Calu3 (cell line): ENCODE measurements at regions not wholly inside any gene's neighbourhood (a gene's known extent, or its start where the extent isn't known, plus 50 kb on each side); places are given as distances from the start of the nearest gene placed in this dataset.

Experiments
- BruUV-seq: library from RNA; stranded (reverse); fragments of 400-500 nt; replicated peaks from 2 replicates; lab custom pipeline; 2021; lab: Mats Ljungman, UMichigan
- CTCF ChIA-PET: fragments of 300-600 bp; sonication (Branson Sonifier 250); formaldehyde crosslinking; loops from one replicate; lab custom pipeline; 2022; ENCODE audit warnings: antibody characterized with exemption; lab: Charles Lee
- DNase-seq: peaks from one replicate; pipeline ENCODE4 v3.0.0; 2022
- H3K27ac Mint-ChIP-seq: one replicate; pipeline ENCODE4 v1.8.0; 2022; ENCODE audit warnings: mixed read lengths; ENCODE audit not compliant: unreplicated experiment
- H3K27me3 Mint-ChIP-seq: one replicate; pipeline ENCODE4 v1.8.0; 2022; ENCODE audit warnings: mixed read lengths; ENCODE audit not compliant: unreplicated experiment
- H3K36me3 Mint-ChIP-seq: one replicate; pipeline ENCODE4 v1.8.0; 2022; ENCODE audit warnings: mild to moderate bottlenecking, moderate library complexity, mixed read lengths; ENCODE audit not compliant: insufficient read depth, unreplicated experiment
- H3K4me1 Mint-ChIP-seq: one replicate; pipeline ENCODE4 v1.8.0; 2022; ENCODE audit warnings: mild to moderate bottlenecking, low read depth, mixed read lengths; ENCODE audit not compliant: unreplicated experiment
- H3K4me3 Mint-ChIP-seq: one replicate; pipeline ENCODE4 v1.8.0; 2022; ENCODE audit warnings: mild to moderate bottlenecking, low read depth, moderate library complexity, mixed read lengths; ENCODE audit not compliant: unreplicated experiment
- H3K9me3 Mint-ChIP-seq: one replicate; pipeline ENCODE4 v1.8.0; 2022; ENCODE audit warnings: low read depth, mixed read lengths; ENCODE audit not compliant: unreplicated experiment
- intact Hi-C: fragments of 100-400 bp; cut with micrococcal nuclease; formaldehyde crosslinking; loops from one replicate; pipeline ENCODE4 v1.10.0; 2022; ENCODE audit not compliant: unreplicated experiment
- TF ChIP-seq, protein P1 (sequence below): fragments of 200-600 bp; IDR thresholded peaks from one replicate; pipeline ENCODE4 v1.8.0; 2022; ENCODE audit warnings: antibody characterized with exemption; ENCODE audit not compliant: unreplicated experiment

GRCh38 chr22:27429476-27429875 is 372.1 kb downstream of the MN1 start:
- DNase-seq = no peak
- Mint-ChIP-seq H3K4me3 (no peak overlapping the region), H3K9me3 (peaks cover 6% of the 10 kb centered on the region), H3K36me3 (no peaks in the 10 kb centered on the region), H3K4me1 (no peaks in the 10 kb centered on the region), H3K27ac (no peak overlapping the region), H3K27me3 (peaks cover 34% of the 10 kb centered on the region)
- TF ChIP-seq, protein P1, sequence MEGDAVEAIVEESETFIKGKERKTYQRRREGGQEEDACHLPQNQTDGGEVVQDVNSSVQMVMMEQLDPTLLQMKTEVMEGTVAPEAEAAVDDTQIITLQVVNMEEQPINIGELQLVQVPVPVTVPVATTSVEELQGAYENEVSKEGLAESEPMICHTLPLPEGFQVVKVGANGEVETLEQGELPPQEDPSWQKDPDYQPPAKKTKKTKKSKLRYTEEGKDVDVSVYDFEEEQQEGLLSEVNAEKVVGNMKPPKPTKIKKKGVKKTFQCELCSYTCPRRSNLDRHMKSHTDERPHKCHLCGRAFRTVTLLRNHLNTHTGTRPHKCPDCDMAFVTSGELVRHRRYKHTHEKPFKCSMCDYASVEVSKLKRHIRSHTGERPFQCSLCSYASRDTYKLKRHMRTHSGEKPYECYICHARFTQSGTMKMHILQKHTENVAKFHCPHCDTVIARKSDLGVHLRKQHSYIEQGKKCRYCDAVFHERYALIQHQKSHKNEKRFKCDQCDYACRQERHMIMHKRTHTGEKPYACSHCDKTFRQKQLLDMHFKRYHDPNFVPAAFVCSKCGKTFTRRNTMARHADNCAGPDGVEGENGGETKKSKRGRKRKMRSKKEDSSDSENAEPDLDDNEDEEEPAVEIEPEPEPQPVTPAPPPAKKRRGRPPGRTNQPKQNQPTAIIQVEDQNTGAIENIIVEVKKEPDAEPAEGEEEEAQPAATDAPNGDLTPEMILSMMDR = no peak
- BruUV-seq = no TSS peak
- CTCF ChIA-PET = no interaction called here
- intact Hi-C loops = no loop called here

GRCh38 chr22:27431081-27431480 is 370.5 kb downstream of the MN1 start:
- TF ChIP-seq, protein P1 = no peak
- no TSS peak for BruUV-seq

DNA sequence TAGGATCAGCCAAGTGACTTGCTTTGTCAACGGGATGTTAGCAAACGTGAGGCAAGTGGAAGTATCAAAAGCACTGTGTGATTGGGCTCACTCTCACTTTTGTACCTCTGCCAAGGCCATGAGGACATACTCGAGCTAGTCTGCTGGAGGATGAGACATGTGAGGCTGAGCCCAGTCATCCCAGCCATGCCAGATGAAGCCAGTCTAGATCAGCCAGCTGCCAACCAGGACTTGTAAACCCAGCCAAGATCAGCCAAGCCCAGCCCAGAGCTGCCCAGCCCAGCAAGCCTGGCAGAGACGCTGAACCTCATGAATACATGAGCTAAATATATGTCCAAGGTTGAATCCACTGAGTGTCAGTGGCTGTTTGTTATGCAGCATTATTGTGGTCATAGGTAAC is 369.7 kb downstream of the MN1 start:
- Mint-ChIP-seq H3K27ac (no peak overlapping the region), H3K27me3 (peaks cover 34% of the 10 kb centered on the region), H3K4me1 (no peaks in the 10 kb centered on the region), H3K9me3 (peaks cover 6% of the 10 kb centered on the region), H3K4me3 (no peak overlapping the region), H3K36me3 (no peaks in the 10 kb centered on the region)
- CTCF ChIA-PET = no interaction called here
- DNase-seq = no peak
- no TSS peak for BruUV-seq
- intact Hi-C loops = no loop called here
- TF ChIP-seq, protein P1 = no peak

More at GRCh38 chr22:27431081-27431480, 370.5 kb downstream of the MN1 start:
- intact Hi-C loops = no loop called here
- no peak overlapping the region for H3K27ac Mint-ChIP-seq
- H3K27me3 Mint-ChIP-seq = peaks cover 34% of the 10 kb centered on the region
- no peak overlapping the region for H3K4me3 Mint-ChIP-seq
- no peak for DNase-seq
- no peaks in the 10 kb centered on the region for H3K36me3 Mint-ChIP-seq
- H3K4me1 Mint-ChIP-seq = no peaks in the 10 kb centered on the region
- CTCF ChIA-PET = no interaction called here
- peaks cover 6% of the 10 kb centered on the region for H3K9me3 Mint-ChIP-seq

- no peak for DNase-seq
- H3K4me3 Mint-ChIP-seq = no peak overlapping the region
Observed at GRCh38 chr22:27433099-27433498, 368.5 kb downstream of the MN1 start.

More at GRCh38 chr22:27433099-27433498, 368.5 kb downstream of the MN1 start:
- intact Hi-C loops = no loop called here
- TF ChIP-seq, protein P1 = no peak
- BruUV-seq = no TSS peak
- peaks cover 23% of the 10 kb centered on the region for H3K27me3 Mint-ChIP-seq
- H3K36me3 Mint-ChIP-seq = no peaks in the 10 kb centered on the region
- H3K9me3 Mint-ChIP-seq = peaks cover 2% of the 10 kb centered on the region
- H3K27ac Mint-ChIP-seq = no peak overlapping the region
- no peaks in the 10 kb centered on the region for H3K4me1 Mint-ChIP-seq
- CTCF ChIA-PET = no interaction called here
